GM21717 (cell line): ENCODE measurements at regions not wholly inside any gene's neighbourhood (a gene's known extent, or its start where the extent isn't known, plus 50 kb on each side); places are given as distances from the start of the nearest gene placed in this dataset.

Experiments
- ATAC-seq: cut with Tn5 transposase; IDR thresholded peaks from one replicate; pipeline ENCODE4 v1.9.1; 2021; ENCODE audit warnings: mild to moderate bottlenecking, moderate library complexity; ENCODE audit not compliant: unreplicated experiment

DNA sequence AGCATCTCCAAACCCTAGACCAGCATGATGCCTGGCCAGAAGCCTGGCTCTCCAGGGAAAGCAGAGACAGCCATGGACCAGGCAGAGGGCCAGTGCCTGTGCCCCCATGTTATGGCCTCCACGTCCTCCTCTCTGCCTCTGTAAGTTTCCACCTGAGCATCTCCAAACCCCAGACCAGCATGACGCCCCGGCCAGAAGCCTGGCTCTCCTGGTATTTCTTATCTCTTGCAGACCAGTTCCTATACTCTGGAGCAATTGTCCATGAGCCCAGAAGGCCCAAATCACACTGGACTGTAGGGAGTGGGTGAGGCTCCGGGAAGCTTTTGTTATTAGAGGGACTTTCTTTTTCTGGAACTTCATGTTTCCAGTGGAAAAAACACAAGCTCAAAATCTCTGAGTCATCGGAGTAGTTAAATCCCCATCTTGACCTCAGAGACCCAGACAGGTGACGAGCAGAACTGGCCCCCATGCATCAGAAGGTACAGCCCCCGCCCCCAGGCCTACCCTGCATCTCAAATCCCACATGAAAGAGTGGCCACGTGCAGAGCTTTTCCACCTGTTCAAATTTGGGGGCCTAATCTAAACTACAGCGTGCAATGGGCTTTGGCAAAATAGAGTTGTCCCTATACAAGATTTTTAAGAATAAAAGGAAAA lies 110.2 kb upstream of the FOXQ1 start:
- no peak for ATAC-seq

DNA sequence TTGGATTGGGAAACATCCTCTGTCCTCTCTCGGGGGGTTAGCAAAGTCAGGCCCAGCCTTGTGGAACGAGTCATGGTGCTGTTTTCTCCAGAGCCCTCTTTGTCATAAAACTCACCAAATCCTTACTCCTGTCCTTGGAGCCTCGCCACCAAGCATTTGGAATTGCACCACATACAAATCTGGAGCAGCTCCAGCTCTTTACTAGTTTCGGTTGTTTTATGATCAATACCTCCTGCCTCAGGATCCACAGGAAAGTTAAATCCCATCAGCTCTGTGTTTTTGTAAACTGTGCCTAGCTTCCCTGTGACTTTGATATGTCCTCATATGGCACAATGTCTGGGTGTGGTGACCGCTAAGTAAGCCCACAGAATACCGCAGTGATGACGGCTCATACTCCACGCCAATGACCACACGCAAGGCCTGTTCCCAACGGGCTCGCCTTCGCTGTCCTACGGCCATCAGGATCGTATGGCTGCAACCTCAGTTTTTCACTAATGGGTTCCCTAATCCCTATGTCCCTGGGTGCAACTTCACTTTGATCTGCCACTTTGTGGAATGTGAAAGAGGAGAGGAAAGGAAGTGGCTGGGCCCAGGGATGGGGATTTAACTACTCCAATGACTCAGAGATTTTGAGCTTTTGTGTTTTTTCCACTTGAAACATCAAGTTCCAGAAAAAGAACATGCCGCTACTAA lies 111.3 kb upstream of the FOXQ1 start:
- ATAC-seq: no peak

GRCh38 chr6:1200081-1200408 lies 111.9 kb upstream of the FOXQ1 start:
- no peak for ATAC-seq

GRCh38 chr6:1197309-1197708 lies 114.6 kb upstream of the FOXQ1 start:
- no peak for ATAC-seq

DNA sequence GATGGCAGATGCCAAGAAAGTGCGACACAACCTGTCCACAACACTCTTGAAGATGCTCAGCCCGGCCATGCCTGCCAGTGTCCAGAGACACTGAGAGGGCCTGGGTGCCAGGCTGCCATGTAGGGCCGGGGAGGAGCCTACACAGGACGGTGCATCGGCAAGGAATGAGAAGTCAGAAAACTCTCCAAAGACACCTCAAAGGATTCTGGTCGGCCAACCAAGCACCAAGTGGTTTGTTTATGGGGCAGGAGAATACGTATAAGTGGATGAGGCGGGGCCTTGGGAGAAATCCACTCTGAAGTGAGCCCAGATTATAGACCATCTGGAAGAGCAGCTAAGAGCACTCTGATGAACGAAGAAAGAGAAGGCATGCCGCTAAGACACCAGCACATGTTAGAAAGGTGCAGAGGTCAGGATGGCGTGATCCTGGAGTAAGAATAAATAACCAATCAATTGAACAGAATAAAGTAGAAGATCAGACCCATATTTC lies 120.7 kb upstream of the FOXQ1 start:
- ATAC-seq: no peak

DNA sequence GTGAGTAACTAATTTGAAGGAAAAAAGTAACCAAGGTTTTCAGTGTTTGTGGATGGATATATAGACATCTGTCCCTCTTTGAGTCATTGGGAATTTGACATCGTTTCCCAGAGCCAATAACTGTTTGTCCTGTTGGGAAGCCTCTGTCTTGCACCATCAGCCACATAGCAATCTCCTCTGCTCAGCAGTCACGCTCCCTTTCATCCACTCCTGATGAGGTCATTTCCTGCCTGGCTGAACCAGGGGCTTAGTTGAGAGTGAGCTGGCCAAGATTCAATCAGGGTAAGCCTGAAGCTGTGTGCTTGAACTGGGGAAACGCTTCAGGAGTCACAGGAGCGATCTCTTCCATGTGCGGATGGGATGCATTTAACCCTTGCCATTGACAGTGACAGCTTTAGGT lies 121.5 kb upstream of the FOXQ1 start:
- no peak for ATAC-seq

DNA sequence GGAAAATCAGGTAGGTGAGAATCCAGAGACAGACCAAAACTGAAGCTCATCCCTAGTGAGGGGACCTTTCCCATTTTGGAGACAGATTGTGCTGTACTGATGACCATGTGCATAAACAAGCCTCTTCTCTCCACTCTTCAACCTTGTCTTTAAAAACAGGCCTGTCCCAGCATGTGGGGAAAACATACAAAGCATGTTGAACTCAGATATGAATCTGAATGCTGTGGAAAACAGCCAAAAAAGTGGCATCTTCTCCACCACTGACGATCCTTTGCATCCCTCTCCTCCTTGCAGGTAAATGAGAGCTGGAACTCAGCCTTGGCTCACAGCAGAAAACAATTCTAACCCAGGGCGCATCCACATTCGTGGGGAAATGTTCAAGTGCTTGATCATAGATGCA lies 123.7 kb upstream of the FOXQ1 start:
- ATAC-seq: no peak

GRCh38 chr6:1187293-1188131 lies 124.4 kb upstream of the FOXQ1 start:
- no peak for ATAC-seq

DNA sequence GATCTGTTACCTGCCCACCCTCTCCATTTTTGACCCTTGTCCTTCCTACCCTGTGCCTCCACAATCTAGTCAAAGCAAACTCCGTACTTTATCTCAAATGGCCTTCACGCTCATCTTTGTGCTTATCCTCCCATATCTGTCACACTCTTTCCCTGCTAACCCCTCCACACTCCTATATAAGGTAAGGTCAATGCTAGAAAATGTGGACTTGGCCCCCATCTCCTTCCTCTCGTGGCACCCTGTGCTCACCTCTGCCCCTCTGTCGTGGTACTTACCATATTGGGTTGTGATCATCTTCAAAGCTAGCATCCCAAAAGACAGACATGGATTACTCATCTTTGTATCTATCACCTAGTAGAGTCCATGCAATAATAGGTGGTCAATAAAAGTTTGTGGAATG lies 127.6 kb upstream of the FOXQ1 start:
- no peak for ATAC-seq

GRCh38 chr6:1182722-1183521 lies 129.0 kb upstream of the FOXQ1 start:
- ATAC-seq: no peak

- no peak for ATAC-seq
Measured at GRCh38 chr6:1181939-1182605, 129.8 kb upstream of the FOXQ1 start.

GRCh38 chr6:1179571-1180459 lies 132.1 kb upstream of the FOXQ1 start:
- ATAC-seq: no peak

DNA sequence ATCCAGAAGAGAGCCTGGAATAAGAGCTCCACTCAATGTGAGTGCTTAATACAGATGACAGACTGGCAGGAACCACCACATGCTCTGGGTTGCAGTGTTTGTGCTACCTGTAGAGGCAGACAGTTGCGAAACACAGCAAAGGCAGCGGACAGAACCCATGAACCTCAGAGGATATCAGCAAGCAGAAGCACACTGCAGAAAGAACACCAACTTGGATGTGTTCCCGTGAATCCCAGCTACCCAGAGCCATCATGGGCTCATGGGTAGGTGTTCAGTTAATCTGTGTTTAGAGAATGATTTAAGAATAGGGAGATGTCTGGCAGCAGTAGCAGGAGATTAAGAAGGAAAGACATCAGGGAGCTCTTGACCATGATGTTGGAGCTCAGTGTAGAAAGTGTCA lies 133.3 kb upstream of the FOXQ1 start:
- ATAC-seq: no peak

GRCh38 chr6:1176567-1176966 lies 135.3 kb upstream of the FOXQ1 start:
- ATAC-seq: no peak

DNA sequence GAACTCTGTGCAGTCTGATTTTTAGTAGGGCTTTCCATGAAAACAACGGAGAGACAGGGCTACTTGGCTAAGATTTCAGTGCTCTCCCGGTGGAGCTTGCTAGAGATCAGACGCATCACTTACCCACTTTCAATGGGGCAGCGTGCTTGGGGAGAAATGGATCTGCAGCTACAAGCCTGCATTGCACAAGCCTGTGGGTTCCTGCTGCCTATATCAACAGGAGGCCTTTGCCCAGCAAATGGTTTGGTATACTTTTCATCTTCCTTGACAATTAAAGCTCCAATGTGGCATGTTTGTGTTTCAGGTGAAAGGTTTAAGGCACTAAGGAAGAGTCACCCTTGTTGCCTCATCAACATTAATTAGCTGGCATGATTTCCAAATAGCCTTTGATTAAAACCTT lies 136.0 kb upstream of the FOXQ1 start:
- no peak for ATAC-seq

DNA sequence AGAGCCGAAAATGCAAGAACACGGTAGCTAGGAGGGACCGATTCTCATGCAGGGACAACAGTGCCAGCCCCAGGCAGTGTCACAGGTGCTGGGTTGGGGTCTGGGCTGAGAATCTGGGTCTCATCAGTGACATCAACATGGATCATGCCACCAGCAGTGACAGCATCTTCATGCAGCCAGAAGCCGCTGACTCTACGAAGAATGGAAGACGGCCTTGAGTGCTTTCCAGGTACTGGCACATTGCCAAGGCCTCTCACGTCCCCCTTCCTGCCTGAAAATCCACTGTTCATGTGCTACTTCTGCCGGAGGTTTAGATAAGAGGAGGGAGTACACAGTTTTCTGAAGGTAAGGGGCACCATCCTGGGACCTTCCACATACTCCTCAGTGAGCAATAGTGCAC lies 141.1 kb upstream of the FOXQ1 start:
- no peak for ATAC-seq

GRCh38 chr6:1164600-1164999 lies 147.3 kb upstream of the FOXQ1 start:
- no peak for ATAC-seq

DNA sequence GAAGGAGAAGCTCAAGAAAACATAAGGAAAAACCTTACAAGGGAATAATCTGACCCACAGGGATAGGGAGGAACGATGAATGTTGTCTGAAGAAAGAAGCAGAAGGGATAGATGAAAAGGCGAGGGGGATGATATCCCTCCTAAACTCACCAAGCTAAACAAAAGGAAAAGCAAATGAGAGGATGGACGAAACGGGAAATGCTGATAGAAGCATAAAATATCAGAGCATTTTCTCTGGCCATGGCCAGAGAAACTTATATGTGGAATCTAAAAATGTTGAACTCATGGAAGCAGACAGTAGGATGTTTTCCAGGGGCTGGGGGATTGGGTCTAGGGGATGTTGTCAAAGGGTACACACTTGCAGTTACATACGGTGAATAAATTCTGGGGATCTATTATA lies 148.4 kb upstream of the FOXQ1 start:
- no peak for ATAC-seq

- no peak for ATAC-seq
Measured at GRCh38 chr6:1162367-1163275, 149.3 kb upstream of the FOXQ1 start.
